ENCODE measurements at regions not wholly inside any gene's neighbourhood (a gene's known extent, or its start where the extent isn't known, plus 50 kb on each side); places are given as distances from the start of the nearest gene placed in this dataset.
"Not testable (repeated sequence)": the region's sequence is repeated elsewhere in the genome, so short reads cannot be mapped to it uniquely, and the experiment has no call there.

DNA sequence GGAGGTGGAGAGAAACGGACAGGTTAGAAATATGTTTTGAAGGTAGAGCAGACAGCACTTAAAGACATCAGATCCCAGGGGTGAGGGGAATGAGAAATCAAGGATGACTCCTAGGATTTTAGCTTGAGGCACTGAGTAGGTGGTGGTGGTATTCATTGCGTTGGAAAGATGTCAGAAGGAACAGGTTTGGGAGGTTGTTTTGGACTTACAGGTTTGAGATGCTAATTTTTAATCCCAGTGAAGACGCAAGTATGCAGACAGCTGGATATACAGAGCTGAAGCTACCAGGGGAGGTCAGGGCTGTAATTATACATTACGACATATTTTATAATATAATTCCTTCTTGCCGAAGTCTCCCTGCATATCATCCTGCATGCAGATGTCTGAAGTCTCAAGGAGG lies 433.3 kb downstream of the XYLT1 start:
- H3K4me3 Mint-ChIP-seq (ENCODE audit: unreplicated experiment) = no peak overlapping the region
- H3K9me3 Mint-ChIP-seq (ENCODE audit: low read depth) = no peaks in the 10 kb centered on the region
- H3K4me1 Mint-ChIP-seq (ENCODE audit: low read depth) = no peaks in the 10 kb centered on the region
- H3K27ac Mint-ChIP-seq (ENCODE audit: unreplicated experiment) = no peak overlapping the region
- TF ChIP-seq, protein P1, sequence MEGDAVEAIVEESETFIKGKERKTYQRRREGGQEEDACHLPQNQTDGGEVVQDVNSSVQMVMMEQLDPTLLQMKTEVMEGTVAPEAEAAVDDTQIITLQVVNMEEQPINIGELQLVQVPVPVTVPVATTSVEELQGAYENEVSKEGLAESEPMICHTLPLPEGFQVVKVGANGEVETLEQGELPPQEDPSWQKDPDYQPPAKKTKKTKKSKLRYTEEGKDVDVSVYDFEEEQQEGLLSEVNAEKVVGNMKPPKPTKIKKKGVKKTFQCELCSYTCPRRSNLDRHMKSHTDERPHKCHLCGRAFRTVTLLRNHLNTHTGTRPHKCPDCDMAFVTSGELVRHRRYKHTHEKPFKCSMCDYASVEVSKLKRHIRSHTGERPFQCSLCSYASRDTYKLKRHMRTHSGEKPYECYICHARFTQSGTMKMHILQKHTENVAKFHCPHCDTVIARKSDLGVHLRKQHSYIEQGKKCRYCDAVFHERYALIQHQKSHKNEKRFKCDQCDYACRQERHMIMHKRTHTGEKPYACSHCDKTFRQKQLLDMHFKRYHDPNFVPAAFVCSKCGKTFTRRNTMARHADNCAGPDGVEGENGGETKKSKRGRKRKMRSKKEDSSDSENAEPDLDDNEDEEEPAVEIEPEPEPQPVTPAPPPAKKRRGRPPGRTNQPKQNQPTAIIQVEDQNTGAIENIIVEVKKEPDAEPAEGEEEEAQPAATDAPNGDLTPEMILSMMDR (IDR thresholded peaks at IDR 0.05) = no peak
- H3K36me3 Mint-ChIP-seq (ENCODE audit: low read depth) = no peaks in the 10 kb centered on the region
- no peak for DNase-seq (ENCODE audit: low spot score)
- H3K27me3 Mint-ChIP-seq (ENCODE audit: low read depth) = no peaks in the 10 kb centered on the region

DNA sequence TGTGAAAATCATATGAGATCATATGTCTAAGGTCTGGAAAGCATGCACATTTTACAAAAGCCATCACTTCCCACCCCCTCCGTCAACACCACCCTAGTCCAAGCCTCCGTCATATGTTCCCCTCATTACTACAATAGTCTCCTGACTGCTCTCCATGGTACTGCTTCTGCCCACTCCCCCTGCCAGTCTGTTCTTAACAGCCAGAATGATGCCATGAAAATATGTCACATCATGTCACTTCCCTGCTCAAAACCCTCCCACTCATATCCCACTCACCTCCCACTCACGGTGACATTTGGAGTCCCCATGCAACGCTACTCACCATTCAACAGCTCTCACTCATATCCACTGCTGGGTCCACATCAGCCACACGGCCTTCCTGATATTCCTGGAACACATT lies 432.3 kb downstream of the XYLT1 start:
- Mint-ChIP-seq H3K4me3 (ENCODE audit: unreplicated experiment) (no peak overlapping the region), H3K36me3 (ENCODE audit: low read depth) (no peaks in the 10 kb centered on the region), H3K4me1 (ENCODE audit: low read depth) (no peaks in the 10 kb centered on the region), H3K27me3 (ENCODE audit: low read depth) (no peaks in the 10 kb centered on the region), H3K27ac (ENCODE audit: unreplicated experiment) (no peak overlapping the region), H3K9me3 (ENCODE audit: low read depth) (no peaks in the 10 kb centered on the region)
- TF ChIP-seq, protein P1 (IDR thresholded peaks at IDR 0.05) = no peak
- DNase-seq (ENCODE audit: low spot score) = no peak

DNA sequence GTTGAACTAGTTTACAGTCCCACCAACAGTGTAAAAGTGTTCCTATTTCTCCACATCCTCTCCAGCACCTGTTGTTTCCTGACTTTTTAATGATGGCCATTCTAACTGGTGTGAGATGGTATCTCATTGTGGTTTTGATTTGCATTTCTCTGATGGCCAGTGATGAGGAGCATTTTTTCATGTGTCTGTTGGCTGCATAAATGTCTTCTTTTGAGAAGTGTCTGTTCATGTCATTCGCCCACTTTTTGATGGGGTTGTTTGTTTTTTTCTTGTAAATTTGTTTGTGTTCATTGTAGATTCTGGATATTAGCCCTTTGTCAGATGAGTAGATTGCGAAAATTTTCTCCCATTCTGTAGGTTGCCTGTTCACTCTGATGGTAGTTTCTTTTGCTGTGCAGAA lies 421.7 kb downstream of the XYLT1 start:
- not testable (repeated sequence) for H3K36me3 Mint-ChIP-seq (ENCODE audit: low read depth); H3K27ac Mint-ChIP-seq (ENCODE audit: unreplicated experiment); H3K4me1 Mint-ChIP-seq (ENCODE audit: low read depth); H3K4me3 Mint-ChIP-seq (ENCODE audit: unreplicated experiment); H3K27me3 Mint-ChIP-seq (ENCODE audit: low read depth); DNase-seq (ENCODE audit: low spot score)
- peaks cover 15% of the 10 kb centered on the region for H3K9me3 Mint-ChIP-seq (ENCODE audit: low read depth)

DNA sequence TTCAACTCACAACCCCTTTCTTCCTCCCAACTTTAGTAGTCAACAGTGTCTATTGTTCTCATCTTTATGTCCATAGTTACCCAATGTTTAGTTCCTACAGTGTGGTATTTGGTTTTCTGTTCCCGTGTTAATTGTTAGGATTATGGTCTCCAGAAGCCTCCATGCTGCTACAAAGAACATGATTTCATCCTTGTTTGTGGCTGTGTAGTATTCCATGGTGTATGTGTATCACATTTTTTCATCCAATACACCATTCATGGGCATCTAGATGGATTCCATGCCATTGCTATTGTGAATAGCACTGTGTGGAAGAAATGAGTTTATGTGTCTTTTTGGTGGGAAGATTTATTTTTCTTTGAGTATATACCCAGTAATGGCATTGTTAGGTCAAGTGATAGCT lies 420.3 kb downstream of the XYLT1 start:
- Mint-ChIP-seq H3K27me3 (ENCODE audit: low read depth) (peaks cover 1% of the 10 kb centered on the region), H3K4me3 (ENCODE audit: unreplicated experiment) (no peak overlapping the region), H3K9me3 (ENCODE audit: low read depth) (peaks cover 17% of the 10 kb centered on the region), H3K36me3 (ENCODE audit: low read depth) (no peaks in the 10 kb centered on the region), H3K4me1 (ENCODE audit: low read depth) (no peaks in the 10 kb centered on the region), H3K27ac (ENCODE audit: unreplicated experiment) (no peak overlapping the region)
- TF ChIP-seq, protein P1 (IDR thresholded peaks at IDR 0.05) = no peak
- no peak for DNase-seq (ENCODE audit: low spot score)
